ENCODE measurements at regions not wholly inside any gene's neighbourhood (a gene's known extent, or its start where the extent isn't known, plus 50 kb on each side); places are given as distances from the start of the nearest gene placed in this dataset.

- Histone ChIP-seq H4K20me1 (ENCODE audit: insufficient read depth) (no peaks in the 10 kb centered on the region), H3K4me3 (ENCODE audit: low read depth in 2 of 2, low read length in 1 of 2) (no peak overlapping the region), H2AFZ (ENCODE audit: low read depth) (no peak overlapping the region), H3K4me2 (no peak overlapping the region), H3F3A (replicated peaks; ENCODE audit: insufficient read depth) (no peaks in the 10 kb centered on the region), H3K36me3 (replicated peaks in 1 of 2; ENCODE audit: control insufficient read depth in 1 of 2, insufficient read depth in 2 of 2, low read length in 1 of 2) (no peaks in the 10 kb centered on the region), H3K27ac (ENCODE audit: low read depth in 2 of 2, low read length in 1 of 2) (no peak overlapping the region), H3K9ac (no peak overlapping the region), H3K27me3 (ENCODE audit: insufficient read depth) (no peaks in the 10 kb centered on the region), H3K4me1 (ENCODE audit: control insufficient read depth in 1 of 2, insufficient read depth in 2 of 2, low read depth in 1 of 2, low read length in 1 of 2) (no peaks in the 10 kb centered on the region), H3K79me2 (ENCODE audit: insufficient read depth) (no peaks in the 10 kb centered on the region), H3K9me2 (no peaks in the 10 kb centered on the region), H3K9me3 (no peaks in the 10 kb centered on the region)
- DNase-seq = no peak
- no peak for TF ChIP-seq MXI1 (IDR thresholded peaks at IDR 0.05; ENCODE audit: low read depth, low read length)
- no peak for TF ChIP-seq MAX (IDR thresholded peaks at IDR 0.05; ENCODE audit: low read depth)
- TF ChIP-seq GABPA (IDR thresholded peaks at IDR 0.05; ENCODE audit: low read depth) = no peak
- ChIA-PET POLR2A (no interaction called here), CTCF (no interaction called here)
- 0% methylated on average over 1 of the region's 1 CpG for WGBS (ENCODE audit: low lambda C conversion rate)
These were observed 250.5 kb downstream of the TMEM47 start for GRCh38 chrX:34406580-34406979.

GRCh38 chrX:34404386-34405070 lies 252.6 kb downstream of the TMEM47 start:
- no peak for DNase-seq
- ChIA-PET CTCF (no interaction called here), POLR2A (no interaction called here)
- H2AFZ ChIP-seq (ENCODE audit: low read depth) = no peak overlapping the region
- H3K9ac ChIP-seq = no peak overlapping the region
- no peaks in the 10 kb centered on the region for H3K9me2 ChIP-seq
- no peaks in the 10 kb centered on the region for H3K27me3 ChIP-seq (ENCODE audit: insufficient read depth)
- no peak overlapping the region for H3K4me2 ChIP-seq
- no peaks in the 10 kb centered on the region for H3F3A ChIP-seq (replicated peaks; ENCODE audit: insufficient read depth)
- no peak overlapping the region for H3K27ac ChIP-seq (ENCODE audit: low read depth in 2 of 2, low read length in 1 of 2)
- H3K36me3 ChIP-seq (replicated peaks in 1 of 2; ENCODE audit: control insufficient read depth in 1 of 2, insufficient read depth in 2 of 2, low read length in 1 of 2) = no peaks in the 10 kb centered on the region
- H3K4me1 ChIP-seq (ENCODE audit: control insufficient read depth in 1 of 2, insufficient read depth in 2 of 2, low read depth in 1 of 2, low read length in 1 of 2) = no peaks in the 10 kb centered on the region
- H3K79me2 ChIP-seq (ENCODE audit: insufficient read depth) = no peaks in the 10 kb centered on the region
- 0% methylated on average over 6 of the region's 7 CpGs for WGBS (ENCODE audit: low lambda C conversion rate)
- no peaks in the 10 kb centered on the region for H3K9me3 ChIP-seq
- no peaks in the 10 kb centered on the region for H4K20me1 ChIP-seq (ENCODE audit: insufficient read depth)
- TF ChIP-seq EP300 (IDR thresholded peaks at IDR 0.05; ENCODE audit: borderline replicate concordance in 1 of 2, low read depth in 1 of 2, low read length in 1 of 2) (no peak), SIN3A (IDR thresholded peaks at IDR 0.05; ENCODE audit: borderline replicate concordance, low read depth, low read length) (no peak)
- no peak overlapping the region for H3K4me3 ChIP-seq (ENCODE audit: low read depth in 2 of 2, low read length in 1 of 2)

GRCh38 chrX:34401411-34401810 lies 255.7 kb downstream of the TMEM47 start:
- Histone ChIP-seq H3K9me2 (no peaks in the 10 kb centered on the region), H2AFZ (ENCODE audit: low read depth) (no peak overlapping the region), H3K9ac (no peak overlapping the region), H3K4me3 (ENCODE audit: low read depth in 2 of 2, low read length in 1 of 2) (no peak overlapping the region), H3K27me3 (ENCODE audit: insufficient read depth) (no peaks in the 10 kb centered on the region), H3K36me3 (replicated peaks in 1 of 2; ENCODE audit: control insufficient read depth in 1 of 2, insufficient read depth in 2 of 2, low read length in 1 of 2) (no peaks in the 10 kb centered on the region), H4K20me1 (ENCODE audit: insufficient read depth) (no peaks in the 10 kb centered on the region), H3K9me3 (no peaks in the 10 kb centered on the region), H3K4me1 (ENCODE audit: control insufficient read depth in 1 of 2, insufficient read depth in 2 of 2, low read depth in 1 of 2, low read length in 1 of 2) (no peaks in the 10 kb centered on the region), H3K27ac (ENCODE audit: low read depth in 2 of 2, low read length in 1 of 2) (no peak overlapping the region), H3F3A (replicated peaks; ENCODE audit: insufficient read depth) (no peaks in the 10 kb centered on the region), H3K79me2 (ENCODE audit: insufficient read depth) (no peaks in the 10 kb centered on the region), H3K4me2 (no peak overlapping the region)
- no peak for DNase-seq
- ChIA-PET CTCF (interaction anchor here (0.7 kb wide), 1 partner anchor 719 kb away, joined by 3 read pairs; no protein-coding TSS in a partner anchor), POLR2A (no interaction called here)
- WGBS (ENCODE audit: low lambda C conversion rate) = 3% methylated on average over 1 of the region's 1 CpG
- no peak for TF ChIP-seq RCOR1 (IDR thresholded peaks at IDR 0.05; ENCODE audit: low read length)
- TF ChIP-seq FOXJ3 (CRISPR knock-in tag; IDR thresholded peaks at IDR 0.05) = no peak
- no peak for TF ChIP-seq POLR2AphosphoS5 (IDR thresholded peaks at IDR 0.05; ENCODE audit: low read depth, low read length)
- no peak for TF ChIP-seq CTCF (IDR thresholded peaks at IDR 0.05)
- TF ChIP-seq EZH2phosphoT487 (IDR thresholded peaks at IDR 0.05; ENCODE audit: borderline replicate concordance, low read depth) = no peak
- TF ChIP-seq USF1 (IDR thresholded peaks at IDR 0.05; ENCODE audit: borderline replicate concordance, low read depth) = no peak
- TF ChIP-seq RXRA (IDR thresholded peaks at IDR 0.05; ENCODE audit: borderline replicate concordance, low read depth) = no peak
- no peak for TF ChIP-seq IRF3 (IDR thresholded peaks at IDR 0.05; ENCODE audit: low read depth, low read length)
- TF ChIP-seq REST (IDR thresholded peaks at IDR 0.05; ENCODE audit: low read depth, low read length) = no peak

Data from SK-N-SH (cell line).